Loucy (cell line): ENCODE measurements at regions not wholly inside any gene's neighbourhood (a gene's known extent, or its start where the extent isn't known, plus 50 kb on each side); places are given as distances from the start of the nearest gene placed in this dataset.

Experiments used
- H2AFZ ChIP-seq: fragments of 200-600 bp; sonication (generic); 2 replicates; pipeline ENCODE4 v1.6.0; 2016; ENCODE audit warnings: antibody characterized with exemption, mild to moderate bottlenecking, low read length, moderate library complexity
- H3F3A ChIP-seq: fragments of 200-600 bp; 2 replicates; pipeline ENCODE4 v1.6.0; 2016; ENCODE audit warnings: antibody characterized with exemption, low read depth, mild to moderate bottlenecking
- H3K27me3 ChIP-seq: fragments of 200-600 bp; sonication (generic); 2 replicates; pipeline ENCODE4 v1.6.1; 2014; ENCODE audit warnings: low read length, mild to moderate bottlenecking; ENCODE audit not compliant: insufficient read depth, poor library complexity, severe bottlenecking
- H3K36me3 ChIP-seq: fragments of 200-600 bp; sonication (generic); 2 replicates; pipeline ENCODE4 v1.6.1; 2016; ENCODE audit warnings: low read length; ENCODE audit not compliant: insufficient read depth
- H3K4me1 ChIP-seq: fragments of 200-600 bp; sonication (generic); 2 replicates; pipeline ENCODE4 v1.5.1; 2014; ENCODE audit warnings: low read length, mild to moderate bottlenecking; ENCODE audit not compliant: insufficient read depth, poor library complexity, severe bottlenecking
- H3K4me2 ChIP-seq: fragments of 200-600 bp; sonication (generic); 2 replicates; pipeline ENCODE4 v1.6.0; 2014; ENCODE audit warnings: antibody characterized with exemption, low read length, low read depth, mild to moderate bottlenecking; ENCODE audit not compliant: poor library complexity, severe bottlenecking
- H3K4me3 ChIP-seq: fragments of 200-600 bp; sonication (generic); 2 replicates; pipeline ENCODE4 v1.5.1; 2014; ENCODE audit warnings: low read length, mild to moderate bottlenecking, mixed read lengths; ENCODE audit not compliant: poor library complexity, severe bottlenecking
- H3K79me2 ChIP-seq: fragments of 200-600 bp; sonication (generic); 2 replicates; pipeline ENCODE4 v1.6.1; 2014; ENCODE audit warnings: low read length; ENCODE audit not compliant: insufficient read depth
- H3K9ac ChIP-seq: fragments of 200-600 bp; sonication (generic); 2 replicates; pipeline ENCODE4 v1.6.0; 2014; ENCODE audit warnings: mild to moderate bottlenecking, low read depth, low read length, moderate library complexity; ENCODE audit not compliant: poor library complexity, severe bottlenecking
- H3K9me2 ChIP-seq: fragments of 200-600 bp; sonication (generic); replicated peaks from 2 replicates; pipeline ENCODE4 v1.6.1; 2016; ENCODE audit warnings: low read depth, low read length, mixed read lengths
- H3K9me3 ChIP-seq: fragments of 200-600 bp; sonication (generic); 2 replicates; pipeline ENCODE4 v1.6.1; 2014; ENCODE audit warnings: mild to moderate bottlenecking, antibody characterized with exemption, low read length, low read depth; ENCODE audit not compliant: insufficient read depth
- H4K20me1 ChIP-seq: fragments of 200-600 bp; sonication (generic); 2 replicates; pipeline ENCODE4 v1.6.0; 2014; ENCODE audit warnings: antibody characterized with exemption, low read length, mild to moderate bottlenecking; ENCODE audit not compliant: insufficient read depth, poor library complexity, severe bottlenecking
- EZH2phosphoT487 ChIP-seq: fragments of 200-600 bp; IDR thresholded peaks from 2 replicates; pipeline ENCODE4 v1.6.1; 2018; ENCODE audit warnings: antibody characterized with exemption, mild to moderate bottlenecking, moderate library complexity, borderline replicate concordance
- TF ChIP-seq, protein P1 (sequence below): fragments of 200-600 bp; sonication (generic); conservative IDR thresholded peaks from 2 replicates; pipeline ENCODE4 v1.5.1; 2014; ENCODE audit warnings: mild to moderate bottlenecking, antibody characterized with exemption, low read length

- Histone ChIP-seq H3K27me3 (no peaks in the 10 kb centered on the region), H3K4me3 (no peak overlapping the region), H3F3A (no peaks in the 10 kb centered on the region), H3K9me2 (no peaks in the 10 kb centered on the region), H3K79me2 (no peaks in the 10 kb centered on the region), H2AFZ (no peak overlapping the region), H3K9ac (no peak overlapping the region), H3K9me3 (no peaks in the 10 kb centered on the region), H4K20me1 (no peaks in the 10 kb centered on the region), H3K36me3 (no peaks in the 10 kb centered on the region), H3K4me1 (no peaks in the 10 kb centered on the region), H3K4me2 (no peak overlapping the region)
- no peak for TF ChIP-seq EZH2phosphoT487
- TF ChIP-seq, protein P1, sequence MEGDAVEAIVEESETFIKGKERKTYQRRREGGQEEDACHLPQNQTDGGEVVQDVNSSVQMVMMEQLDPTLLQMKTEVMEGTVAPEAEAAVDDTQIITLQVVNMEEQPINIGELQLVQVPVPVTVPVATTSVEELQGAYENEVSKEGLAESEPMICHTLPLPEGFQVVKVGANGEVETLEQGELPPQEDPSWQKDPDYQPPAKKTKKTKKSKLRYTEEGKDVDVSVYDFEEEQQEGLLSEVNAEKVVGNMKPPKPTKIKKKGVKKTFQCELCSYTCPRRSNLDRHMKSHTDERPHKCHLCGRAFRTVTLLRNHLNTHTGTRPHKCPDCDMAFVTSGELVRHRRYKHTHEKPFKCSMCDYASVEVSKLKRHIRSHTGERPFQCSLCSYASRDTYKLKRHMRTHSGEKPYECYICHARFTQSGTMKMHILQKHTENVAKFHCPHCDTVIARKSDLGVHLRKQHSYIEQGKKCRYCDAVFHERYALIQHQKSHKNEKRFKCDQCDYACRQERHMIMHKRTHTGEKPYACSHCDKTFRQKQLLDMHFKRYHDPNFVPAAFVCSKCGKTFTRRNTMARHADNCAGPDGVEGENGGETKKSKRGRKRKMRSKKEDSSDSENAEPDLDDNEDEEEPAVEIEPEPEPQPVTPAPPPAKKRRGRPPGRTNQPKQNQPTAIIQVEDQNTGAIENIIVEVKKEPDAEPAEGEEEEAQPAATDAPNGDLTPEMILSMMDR: no peak
Observed at GRCh38 chr11:80673566-80673965, 1232.7 kb upstream of the TENM4 start.

GRCh38 chr11:80669620-80670019, 1228.8 kb upstream of the TENM4 start:
- Histone ChIP-seq H2AFZ (no peak overlapping the region), H3K27me3 (no peaks in the 10 kb centered on the region), H3K4me1 (no peaks in the 10 kb centered on the region), H3K4me2 (no peak overlapping the region), H3K9me3 (no peaks in the 10 kb centered on the region), H4K20me1 (no peaks in the 10 kb centered on the region), H3F3A (no peaks in the 10 kb centered on the region), H3K36me3 (no peaks in the 10 kb centered on the region), H3K9ac (no peak overlapping the region), H3K79me2 (no peaks in the 10 kb centered on the region), H3K4me3 (no peak overlapping the region), H3K9me2 (no peaks in the 10 kb centered on the region)
- TF ChIP-seq, protein P1: no peak
- no peak for TF ChIP-seq EZH2phosphoT487

- Histone ChIP-seq H2AFZ (no peak overlapping the region), H3K9me3 (no peaks in the 10 kb centered on the region), H3K9me2 (no peaks in the 10 kb centered on the region), H3K36me3 (no peaks in the 10 kb centered on the region), H3K4me2 (no peak overlapping the region), H3K4me1 (no peaks in the 10 kb centered on the region), H3K27me3 (no peaks in the 10 kb centered on the region), H3K79me2 (no peaks in the 10 kb centered on the region), H3K9ac (no peak overlapping the region), H3K4me3 (no peak overlapping the region), H4K20me1 (no peaks in the 10 kb centered on the region), H3F3A (no peaks in the 10 kb centered on the region)
- no peak for TF ChIP-seq EZH2phosphoT487
- TF ChIP-seq, protein P1: no peak
Observed at GRCh38 chr11:80668039-80668438, 1227.2 kb upstream of the TENM4 start.
